AG10803 (cell line): ENCODE measurements at regions not wholly inside any gene's neighbourhood (a gene's known extent, or its start where the extent isn't known, plus 50 kb on each side); places are given as distances from the start of the nearest gene placed in this dataset.

Experiments
- DNase-seq: peaks from one replicate; pipeline ENCODE4 v3.0.0; 2010; ENCODE audit warnings: low read depth
- H3K4me3 ChIP-seq: 2 replicates; pipeline ENCODE4 v1.5.1; 2011; ENCODE audit warnings: mild to moderate bottlenecking, low read length, control low read depth
- CTCF ChIP-seq: conservative IDR thresholded peaks from 2 replicates; pipeline ENCODE4 v1.5.1; 2011; ENCODE audit warnings: mild to moderate bottlenecking, low read length, control low read depth, inconsistent platforms

GRCh38 chr10:4129866-4130477 is 345.0 kb upstream of the KLF6 start:
- DNase-seq = no peak
- TF ChIP-seq CTCF = no peak
- H3K4me3 ChIP-seq = no peak overlapping the region

GRCh38 chr10:4127518-4128315 is 342.7 kb upstream of the KLF6 start:
- TF ChIP-seq CTCF = no peak
- no peak overlapping the region for H3K4me3 ChIP-seq
- DNase-seq = no peak

GRCh38 chr10:4125776-4126175 is 340.8 kb upstream of the KLF6 start:
- peak; percentile 48 for DNase-seq
- no peak overlapping the region for H3K4me3 ChIP-seq
- TF ChIP-seq CTCF = no peak

- TF ChIP-seq CTCF = no peak
- no peak for DNase-seq
- no peak overlapping the region for H3K4me3 ChIP-seq
Measured at GRCh38 chr10:4121502-4122380, 336.7 kb upstream of the KLF6 start.

- TF ChIP-seq CTCF = no peak
- no peak overlapping the region for H3K4me3 ChIP-seq
- no peak for DNase-seq
Measured at GRCh38 chr10:4120096-4120853, 335.3 kb upstream of the KLF6 start.

GRCh38 chr10:4119107-4119506 is 334.1 kb upstream of the KLF6 start:
- H3K4me3 ChIP-seq = no peak overlapping the region
- no peak for DNase-seq

More at GRCh38 chr10:4119107-4119506, 334.1 kb upstream of the KLF6 start:
- no peak for TF ChIP-seq CTCF
